HEK293 (cell line): ENCODE measurements at regions not wholly inside any gene's neighbourhood (a gene's known extent, or its start where the extent isn't known, plus 50 kb on each side); places are given as distances from the start of the nearest gene placed in this dataset.

Source experiments
- BCL6B ChIP-seq: fragments of 450-650 bp; formaldehyde crosslinking; IDR thresholded peaks from 2 replicates; pipeline ENCODE4 v1.5.1; 2017; ENCODE audit warnings: missing biosample characterization, missing genetic modification characterization
- CTCF ChIP-seq: fragments of 450-650 bp; formaldehyde crosslinking; IDR thresholded peaks from 2 replicates; pipeline ENCODE4 v1.5.1; 2016; ENCODE audit warnings: missing biosample characterization, missing genetic modification characterization
- PBX3 ChIP-seq: sonication (generic); formaldehyde crosslinking; IDR thresholded peaks from 2 replicates; pipeline ENCODE4 v1.8.1; 2022; ENCODE audit warnings: mild to moderate bottlenecking, moderate library complexity, missing genetic modification reagents
- SP7 ChIP-seq: fragments of 450-650 bp; formaldehyde crosslinking; IDR thresholded peaks from 2 replicates; pipeline ENCODE4 v1.5.1; 2016; ENCODE audit warnings: missing biosample characterization, missing genetic modification characterization
- YY1 ChIP-seq: fragments of 450-650 bp; formaldehyde crosslinking; IDR thresholded peaks from 2 replicates; pipeline ENCODE4 v1.5.1; 2018; ENCODE audit warnings: missing biosample characterization, missing genetic modification characterization
- ZBTB49 ChIP-seq: fragments of 450-650 bp; formaldehyde crosslinking; IDR thresholded peaks from 2 replicates; pipeline ENCODE4 v1.5.1; 2016; ENCODE audit warnings: missing biosample characterization, missing genetic modification characterization, low read depth
- ZNF10 ChIP-seq: fragments of 450-650 bp; formaldehyde crosslinking; IDR thresholded peaks from 2 replicates; pipeline ENCODE4 v1.5.1; 2017; ENCODE audit warnings: missing biosample characterization, missing genetic modification characterization
- ZNF311 ChIP-seq: fragments of 450-650 bp; formaldehyde crosslinking; IDR thresholded peaks from 2 replicates; pipeline ENCODE4 v1.5.1; 2017; ENCODE audit warnings: missing biosample characterization, missing genetic modification characterization, borderline replicate concordance
- ZNF335 ChIP-seq: fragments of 450-650 bp; formaldehyde crosslinking; conservative IDR thresholded peaks from 2 replicates; pipeline ENCODE4 v1.5.1; 2016; ENCODE audit warnings: missing biosample characterization, missing genetic modification characterization
- ZNF571 ChIP-seq: fragments of 450-650 bp; formaldehyde crosslinking; IDR thresholded peaks from 2 replicates; pipeline ENCODE4 v1.5.0; 2017; ENCODE audit warnings: missing biosample characterization, missing genetic modification characterization
- ZNF624 ChIP-seq: fragments of 450-650 bp; formaldehyde crosslinking; IDR thresholded peaks from 2 replicates; pipeline ENCODE4 v1.5.1; 2017; ENCODE audit warnings: missing biosample characterization, missing genetic modification characterization
- ZNF629 ChIP-seq: fragments of 450-650 bp; formaldehyde crosslinking; IDR thresholded peaks from 2 replicates; pipeline ENCODE4 v1.5.1; 2017; ENCODE audit warnings: missing biosample characterization, missing genetic modification characterization
- ZNF830 ChIP-seq: fragments of 450-650 bp; IDR thresholded peaks from 2 replicates; pipeline ENCODE4 v1.5.0; 2018; ENCODE audit warnings: missing biosample characterization, missing genetic modification characterization, low read depth, mild to moderate bottlenecking, moderate library complexity

- TF ChIP-seq ZNF335 (no peak), CTCF (tag by site-specific recombination) (no peak), ZNF624 (tag by site-specific recombination) (no peak), YY1 (tag by site-specific recombination) (no peak), ZNF10 (tag by site-specific recombination) (no peak), ZNF571 (tag by site-specific recombination) (no peak), ZBTB49 (tag by site-specific recombination) (no peak), ZNF830 (tag by site-specific recombination) (no peak), SP7 (tag by site-specific recombination) (no peak), ZNF311 (tag by site-specific recombination) (no peak), PBX3 (CRISPR knock-in tag) (no peak), ZNF629 (tag by site-specific recombination) (no peak), BCL6B (tag by site-specific recombination) (no peak)
Measured at GRCh38 chr9:99607842-99608448, 213.7 kb upstream of the NR4A3 start.
